ENCODE measurements at regions not wholly inside any gene's neighbourhood (a gene's known extent, or its start where the extent isn't known, plus 50 kb on each side); places are given as distances from the start of the nearest gene placed in this dataset.

- Mint-ChIP-seq H3K27me3 (ENCODE audit: insufficient read depth, unreplicated experiment) (peaks cover 16% of the 10 kb centered on the region), H3K36me3 (ENCODE audit: insufficient read depth, unreplicated experiment) (no peaks in the 10 kb centered on the region), H3K4me1 (ENCODE audit: low read depth, unreplicated experiment) (no peaks in the 10 kb centered on the region), H3K27ac (ENCODE audit: unreplicated experiment) (no peak overlapping the region), H3K4me3 (ENCODE audit: unreplicated experiment) (no peak overlapping the region), H3K9me3 (ENCODE audit: unreplicated experiment) (no peaks in the 10 kb centered on the region)
- Histone ChIP-seq H3K36me3 (ENCODE audit: control insufficient read depth, insufficient read depth, low read length) (no peaks in the 10 kb centered on the region), H3K27me3 (replicated peaks; ENCODE audit: control insufficient read depth, insufficient read depth, low read length) (no peaks in the 10 kb centered on the region), H3K9me3 (no peaks in the 10 kb centered on the region), H3K4me1 (no peaks in the 10 kb centered on the region), H3K4me3 (ENCODE audit: low read depth, low read length) (no peak overlapping the region)
- CTCF ChIA-PET = no interaction called here
- intact Hi-C loops (cut with micrococcal nuclease; ENCODE audit: unreplicated experiment) = no loop called here
- BruUV-seq (replicated peaks) = no TSS peak
- DNase-seq = no peak
- POLR2A ChIA-PET = no interaction called here
- no peak for TF ChIP-seq CTCF (IDR thresholded peaks at IDR 0.05; ENCODE audit: insufficient read depth in 1 of 2, low read depth in 1 of 2, low read length in 1 of 2, severe bottlenecking in 1 of 2, unreplicated experiment in 1 of 2)
These were observed 359.5 kb upstream of the PLXNA2 start for GRCh38 chr1:208603721-208604120.

DNA sequence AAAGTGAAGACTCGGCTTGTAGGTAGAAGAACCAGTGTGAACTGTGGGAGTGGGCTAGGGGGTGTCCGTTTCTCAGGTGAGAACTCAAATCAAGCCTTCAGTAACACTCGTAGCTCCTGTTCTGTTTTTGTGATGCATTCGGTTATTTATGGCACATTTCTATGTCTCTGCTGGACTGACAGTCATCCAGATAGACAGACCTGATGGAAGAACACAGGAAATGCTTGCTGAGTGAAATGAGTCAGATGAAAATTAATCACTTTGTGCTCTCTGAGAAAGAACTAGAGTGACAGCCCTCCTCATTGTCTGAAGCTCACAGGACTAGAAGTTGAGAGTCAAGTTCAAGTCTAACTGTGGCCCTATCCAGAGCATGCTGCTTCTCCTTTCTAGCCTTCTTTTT, 360.1 kb upstream of the PLXNA2 start:
- H3K9me3 Mint-ChIP-seq (ENCODE audit: unreplicated experiment) = no peaks in the 10 kb centered on the region
- no peaks in the 10 kb centered on the region for H3K4me1 Mint-ChIP-seq (ENCODE audit: low read depth, unreplicated experiment)
- H3K36me3 Mint-ChIP-seq (ENCODE audit: insufficient read depth, unreplicated experiment) = no peaks in the 10 kb centered on the region
- Histone ChIP-seq H3K4me3 (ENCODE audit: low read depth, low read length) (no peak overlapping the region), H3K36me3 (ENCODE audit: control insufficient read depth, insufficient read depth, low read length) (no peaks in the 10 kb centered on the region), H3K27me3 (replicated peaks; ENCODE audit: control insufficient read depth, insufficient read depth, low read length) (no peaks in the 10 kb centered on the region), H3K4me1 (no peaks in the 10 kb centered on the region), H3K9me3 (no peaks in the 10 kb centered on the region)
- no peak for DNase-seq
- peaks cover 15% of the 10 kb centered on the region for H3K27me3 Mint-ChIP-seq (ENCODE audit: insufficient read depth, unreplicated experiment)
- intact Hi-C loops (cut with micrococcal nuclease; ENCODE audit: unreplicated experiment) = no loop called here
- POLR2A ChIA-PET = no interaction called here
- no peak overlapping the region for H3K27ac Mint-ChIP-seq (ENCODE audit: unreplicated experiment)
- TF ChIP-seq CTCF (IDR thresholded peaks at IDR 0.05; ENCODE audit: insufficient read depth in 1 of 2, low read depth in 1 of 2, low read length in 1 of 2, severe bottlenecking in 1 of 2, unreplicated experiment in 1 of 2) = no peak
- no TSS peak for BruUV-seq (replicated peaks)
- no peak overlapping the region for H3K4me3 Mint-ChIP-seq (ENCODE audit: unreplicated experiment)
- CTCF ChIA-PET = no interaction called here

- Mint-ChIP-seq H3K27ac (ENCODE audit: unreplicated experiment) (no peak overlapping the region), H3K27me3 (ENCODE audit: insufficient read depth, unreplicated experiment) (peaks cover 18% of the 10 kb centered on the region), H3K36me3 (ENCODE audit: insufficient read depth, unreplicated experiment) (no peaks in the 10 kb centered on the region), H3K4me1 (ENCODE audit: low read depth, unreplicated experiment) (no peaks in the 10 kb centered on the region), H3K9me3 (ENCODE audit: unreplicated experiment) (no peaks in the 10 kb centered on the region), H3K4me3 (ENCODE audit: unreplicated experiment) (no peak overlapping the region)
- intact Hi-C loops (cut with micrococcal nuclease; ENCODE audit: unreplicated experiment) = no loop called here
- no peak overlapping the region for H3K4me3 ChIP-seq (ENCODE audit: low read depth, low read length)
- no peak for DNase-seq
- CTCF ChIA-PET = no interaction called here
- no peaks in the 10 kb centered on the region for H3K36me3 ChIP-seq (ENCODE audit: control insufficient read depth, insufficient read depth, low read length)
- POLR2A ChIA-PET = no interaction called here
- no TSS peak for BruUV-seq (replicated peaks)
- H3K27me3 ChIP-seq (replicated peaks; ENCODE audit: control insufficient read depth, insufficient read depth, low read length) = no peaks in the 10 kb centered on the region
- no peaks in the 10 kb centered on the region for H3K4me1 ChIP-seq
- H3K9me3 ChIP-seq = no peaks in the 10 kb centered on the region
- no peak for TF ChIP-seq CTCF (IDR thresholded peaks at IDR 0.05; ENCODE audit: insufficient read depth in 1 of 2, low read depth in 1 of 2, low read length in 1 of 2, severe bottlenecking in 1 of 2, unreplicated experiment in 1 of 2)
These were observed 362.8 kb upstream of the PLXNA2 start for GRCh38 chr1:208606959-208607358.

Data from Caco-2 (cell line).